ENCODE measurements at regions not wholly inside any gene's neighbourhood (a gene's known extent, or its start where the extent isn't known, plus 50 kb on each side); places are given as distances from the start of the nearest gene placed in this dataset.
"Not testable (repeated sequence)": the region's sequence is repeated elsewhere in the genome, so short reads cannot be mapped to it uniquely, and the experiment has no call there.

DNA sequence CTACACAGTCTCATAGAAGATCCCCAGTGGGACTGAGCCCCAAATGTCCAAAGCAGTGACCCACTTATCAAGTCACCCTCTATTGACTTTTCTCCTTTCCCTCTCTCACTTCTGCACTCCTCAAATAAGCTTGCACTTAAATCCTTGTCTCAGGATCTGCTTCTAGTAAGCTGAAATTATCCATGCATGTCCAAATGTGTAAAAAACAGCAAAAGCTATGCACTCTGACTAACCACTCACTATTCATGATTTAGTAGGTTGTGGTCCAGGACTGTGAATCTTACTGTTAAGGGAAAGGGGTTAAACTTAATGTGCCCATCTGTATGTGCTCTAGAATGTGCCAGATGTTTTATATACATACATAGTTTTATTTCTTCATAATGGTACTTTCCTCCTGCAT, 115.4 kb downstream of the SCG2 start:
- H3K4me1 ChIP-seq: no peaks in the 10 kb centered on the region
- H3K4me3 ChIP-seq: no peak overlapping the region
- TF ChIP-seq, protein P1, sequence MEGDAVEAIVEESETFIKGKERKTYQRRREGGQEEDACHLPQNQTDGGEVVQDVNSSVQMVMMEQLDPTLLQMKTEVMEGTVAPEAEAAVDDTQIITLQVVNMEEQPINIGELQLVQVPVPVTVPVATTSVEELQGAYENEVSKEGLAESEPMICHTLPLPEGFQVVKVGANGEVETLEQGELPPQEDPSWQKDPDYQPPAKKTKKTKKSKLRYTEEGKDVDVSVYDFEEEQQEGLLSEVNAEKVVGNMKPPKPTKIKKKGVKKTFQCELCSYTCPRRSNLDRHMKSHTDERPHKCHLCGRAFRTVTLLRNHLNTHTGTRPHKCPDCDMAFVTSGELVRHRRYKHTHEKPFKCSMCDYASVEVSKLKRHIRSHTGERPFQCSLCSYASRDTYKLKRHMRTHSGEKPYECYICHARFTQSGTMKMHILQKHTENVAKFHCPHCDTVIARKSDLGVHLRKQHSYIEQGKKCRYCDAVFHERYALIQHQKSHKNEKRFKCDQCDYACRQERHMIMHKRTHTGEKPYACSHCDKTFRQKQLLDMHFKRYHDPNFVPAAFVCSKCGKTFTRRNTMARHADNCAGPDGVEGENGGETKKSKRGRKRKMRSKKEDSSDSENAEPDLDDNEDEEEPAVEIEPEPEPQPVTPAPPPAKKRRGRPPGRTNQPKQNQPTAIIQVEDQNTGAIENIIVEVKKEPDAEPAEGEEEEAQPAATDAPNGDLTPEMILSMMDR (IDR thresholded peaks at IDR 0.05): no peak
- no peak for TF ChIP-seq POLR2A (IDR thresholded peaks at IDR 0.05)
- DNase-seq (no peak), ATAC-seq (ENCODE audit: low FRiP score in 2 of 2) (no peak)
- no peak overlapping the region for H3K27ac ChIP-seq
- H3K27me3 ChIP-seq: no peaks in the 10 kb centered on the region
- H3K9me3 ChIP-seq: no peaks in the 10 kb centered on the region
- no peaks in the 10 kb centered on the region for H3K36me3 ChIP-seq

DNA sequence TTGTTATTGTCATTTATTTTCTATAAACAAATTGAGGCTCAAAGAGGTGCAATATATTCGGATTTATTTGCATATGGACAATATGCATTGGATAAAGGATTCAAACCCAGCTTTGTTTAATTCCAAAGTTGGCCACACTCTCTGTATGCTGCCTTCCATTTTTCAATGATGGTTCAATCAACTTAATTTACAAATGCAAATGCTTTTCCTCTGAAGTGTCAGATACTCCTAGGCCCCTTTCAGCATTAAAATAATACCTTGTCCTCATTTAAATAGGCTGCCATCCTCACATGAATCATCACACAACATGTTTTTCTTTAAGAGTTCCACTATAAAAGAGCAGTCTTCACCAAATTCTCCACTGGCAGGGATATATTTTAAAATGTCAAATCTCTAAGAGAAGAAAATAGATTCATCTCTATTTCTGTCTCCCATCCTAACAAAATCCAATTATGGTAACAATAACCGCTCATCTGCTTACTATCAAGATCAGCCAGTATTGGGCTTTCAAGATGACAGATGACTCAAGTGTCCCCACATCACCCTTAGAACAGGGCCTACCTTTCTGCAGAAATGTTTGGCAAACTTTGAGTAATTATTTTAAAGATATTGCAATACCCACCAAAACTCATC, 114.8 kb downstream of the SCG2 start:
- TF ChIP-seq POLR2AphosphoS5 (IDR thresholded peaks at IDR 0.05) (no peak), POLR2A (IDR thresholded peaks at IDR 0.05) (no peak), EP300 (IDR thresholded peaks at IDR 0.05) (no peak)
- TF ChIP-seq, protein P1 (IDR thresholded peaks at IDR 0.05): no peak
- Histone ChIP-seq H3K27ac (no peak overlapping the region), H3K4me1 (no peaks in the 10 kb centered on the region), H3K4me3 (no peak overlapping the region), H3K9me3 (no peaks in the 10 kb centered on the region), H3K36me3 (no peaks in the 10 kb centered on the region), H3K27me3 (no peaks in the 10 kb centered on the region)
- DNase-seq: no peak
- WGBS, 2 donors: 73 to 79% methylated on average over 2 of the region's 2 CpGs
- ATAC-seq (ENCODE audit: low FRiP score in 2 of 2): no peak

DNA sequence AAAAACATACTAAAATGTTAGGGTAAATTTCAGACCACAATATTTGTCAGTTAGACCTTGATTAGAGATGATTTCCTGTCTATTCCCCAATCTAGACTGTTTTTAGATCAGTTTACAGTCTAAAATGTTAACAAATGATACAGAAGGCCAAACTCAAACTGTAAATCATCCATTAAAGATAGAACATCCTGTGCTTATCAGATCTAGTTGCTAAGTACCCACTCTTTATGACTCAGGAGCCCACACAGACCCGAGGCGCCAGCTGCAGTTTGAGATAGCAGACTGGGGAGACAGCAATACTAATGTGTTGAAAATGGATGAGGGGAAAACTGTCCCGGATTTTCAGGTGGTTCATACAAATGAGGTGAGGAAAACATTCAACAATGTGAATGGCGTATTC, 113.3 kb downstream of the SCG2 start:
- Histone ChIP-seq H3K9me3 (no peaks in the 10 kb centered on the region), H3K27me3 (no peaks in the 10 kb centered on the region), H3K4me1 (no peaks in the 10 kb centered on the region), H3K36me3 (no peaks in the 10 kb centered on the region), H3K4me3 (no peak overlapping the region), H3K27ac (no peak overlapping the region)
- no peak for TF ChIP-seq POLR2A (IDR thresholded peaks at IDR 0.05)
- ATAC-seq (ENCODE audit: low FRiP score in 2 of 2) (no peak), DNase-seq (no peak)
- WGBS, 2 donors: 27% methylated on average over 4 of the region's 4 CpGs

DNA sequence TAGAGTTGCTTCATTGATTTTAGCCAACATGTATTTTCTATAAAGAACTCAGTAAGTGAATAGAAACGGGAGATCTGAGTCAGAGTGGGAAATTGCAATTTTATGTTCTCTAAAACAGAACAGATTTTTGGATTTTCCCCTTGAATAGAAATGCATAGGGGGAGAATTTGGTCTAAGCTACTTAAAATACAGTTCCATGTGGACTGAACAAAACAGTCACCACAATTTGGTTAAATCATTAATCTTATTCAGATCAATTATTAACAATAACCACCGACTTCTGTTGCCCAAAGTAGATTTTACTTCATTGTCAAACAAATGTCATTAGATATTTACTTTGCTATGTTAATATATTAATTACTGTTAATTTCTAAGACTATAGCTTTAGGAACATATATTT, 107.7 kb downstream of the SCG2 start:
- H3K4me3 ChIP-seq: no peak overlapping the region
- no peak overlapping the region for H3K27ac ChIP-seq
- DNase-seq (no peak), ATAC-seq (ENCODE audit: low FRiP score in 2 of 2) (no peak)
- H3K4me1 ChIP-seq: no peaks in the 10 kb centered on the region
- no peaks in the 10 kb centered on the region for H3K9me3 ChIP-seq
- TF ChIP-seq POLR2AphosphoS5 (IDR thresholded peaks at IDR 0.05) (no peak), EP300 (IDR thresholded peaks at IDR 0.05) (no peak), POLR2A (IDR thresholded peaks at IDR 0.05) (no peak)
- TF ChIP-seq, protein P1 (IDR thresholded peaks at IDR 0.05): no peak
- H3K27me3 ChIP-seq: no peaks in the 10 kb centered on the region
- 70 to 78% methylated on average over 2 of the region's 2 CpGs for WGBS, 2 donors
- H3K36me3 ChIP-seq: no peaks in the 10 kb centered on the region

DNA sequence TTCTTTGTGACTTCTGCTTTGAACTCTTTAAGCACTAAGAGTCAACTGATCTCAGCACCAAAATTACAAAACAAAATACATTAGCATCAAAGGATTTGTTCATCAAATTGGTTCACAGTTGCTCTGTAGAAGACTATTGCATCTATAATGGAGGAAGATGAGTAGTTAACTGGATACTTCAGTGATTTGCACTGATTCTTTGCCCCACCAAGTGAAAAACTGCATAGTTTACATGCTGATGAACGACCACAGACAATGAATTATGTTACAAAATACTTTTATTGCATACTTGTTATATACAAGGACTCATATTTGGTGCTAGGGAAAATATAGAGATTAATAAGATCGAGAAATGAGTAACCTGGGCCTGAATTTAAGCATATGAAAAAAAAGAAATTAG, 107.2 kb downstream of the SCG2 start:
- ATAC-seq (ENCODE audit: low FRiP score in 2 of 2): no peak
- Histone ChIP-seq H3K4me3 (no peak overlapping the region), H3K27me3 (no peaks in the 10 kb centered on the region), H3K27ac (no peak overlapping the region), H3K9me3 (no peaks in the 10 kb centered on the region), H3K36me3 (no peaks in the 10 kb centered on the region), H3K4me1 (no peaks in the 10 kb centered on the region)
- DNase-seq: no peak
- WGBS, 2 donors: 65 to 71% methylated on average over 2 of the region's 2 CpGs
- no peak for TF ChIP-seq POLR2A (IDR thresholded peaks at IDR 0.05)
- TF ChIP-seq EP300 (IDR thresholded peaks at IDR 0.05): no peak

DNA sequence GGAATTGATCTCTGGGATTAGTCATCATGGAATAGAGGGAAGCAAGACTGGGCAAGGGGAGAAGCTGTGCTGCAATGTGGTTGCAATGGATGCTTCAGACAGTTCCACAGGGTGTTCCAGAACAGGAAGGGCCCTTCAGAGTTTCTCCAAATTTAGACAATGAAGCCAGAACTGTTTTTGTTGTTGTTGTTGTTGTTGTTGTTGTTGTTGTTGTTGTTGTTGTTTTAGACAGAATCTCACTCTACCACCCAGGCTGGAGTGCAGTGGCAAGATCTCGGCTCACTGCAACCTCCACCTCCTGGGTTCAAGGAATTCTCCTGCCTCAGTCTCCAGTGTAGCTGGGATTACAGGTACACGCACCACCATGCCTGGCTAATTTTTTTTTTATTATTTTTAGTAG, 105.3 kb downstream of the SCG2 start:
- H3K36me3 ChIP-seq; DNase-seq; H3K27me3 ChIP-seq; H3K27ac ChIP-seq; H3K4me1 ChIP-seq; H3K9me3 ChIP-seq; H3K4me3 ChIP-seq; ATAC-seq (ENCODE audit: low FRiP score in 2 of 2): not testable (repeated sequence)
- WGBS, 2 donors: 84 to 95% methylated on average over 2 of the region's 2 CpGs
